SW480 (cell line): ENCODE measurements at regions not wholly inside any gene's neighbourhood (a gene's known extent, or its start where the extent isn't known, plus 50 kb on each side); places are given as distances from the start of the nearest gene placed in this dataset.
"Not testable (repeated sequence)": the region's sequence is repeated elsewhere in the genome, so short reads cannot be mapped to it uniquely, and the experiment has no call there.

Experiments used
- DNase-seq: peaks from one replicate; pipeline ENCODE4 v3.0.0-alpha.2; 2016; ENCODE audit warnings: low spot score

GRCh38 chr5:3190433-3190832, 405.2 kb upstream of the IRX1 start:
- no peak for DNase-seq

DNA sequence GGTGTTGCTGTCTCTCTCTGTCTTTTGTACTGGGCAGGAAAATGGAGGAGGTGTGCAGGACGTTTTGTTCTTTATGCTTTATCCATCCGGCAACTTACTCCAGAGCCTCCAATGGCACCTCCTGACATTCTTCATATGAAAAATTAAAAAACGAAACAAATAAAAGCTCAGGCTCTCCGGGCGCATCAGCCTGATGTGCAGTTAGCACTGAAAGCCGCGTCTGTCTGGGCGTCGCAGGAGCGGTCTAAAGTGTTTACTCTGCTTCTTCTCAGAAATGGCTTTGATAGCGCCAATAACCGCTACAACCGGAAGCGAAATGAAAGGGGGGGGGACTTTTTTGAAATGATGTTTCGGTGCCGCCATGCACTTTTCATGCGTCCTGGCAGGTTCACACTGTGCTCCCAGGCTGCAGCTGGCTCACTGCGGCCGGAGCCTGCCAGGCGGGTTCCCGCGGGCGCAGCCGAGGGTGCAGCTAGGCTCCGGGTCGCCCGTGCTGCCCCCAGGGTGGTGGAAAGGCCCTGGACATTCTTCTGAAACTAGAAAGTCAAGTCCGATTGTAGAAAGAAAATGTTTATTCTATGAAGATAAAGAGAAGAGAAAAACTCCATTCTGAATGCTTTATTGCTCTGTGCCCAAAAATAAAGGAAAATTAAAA, 407.7 kb upstream of the IRX1 start:
- peak; percentile 13 for DNase-seq

DNA sequence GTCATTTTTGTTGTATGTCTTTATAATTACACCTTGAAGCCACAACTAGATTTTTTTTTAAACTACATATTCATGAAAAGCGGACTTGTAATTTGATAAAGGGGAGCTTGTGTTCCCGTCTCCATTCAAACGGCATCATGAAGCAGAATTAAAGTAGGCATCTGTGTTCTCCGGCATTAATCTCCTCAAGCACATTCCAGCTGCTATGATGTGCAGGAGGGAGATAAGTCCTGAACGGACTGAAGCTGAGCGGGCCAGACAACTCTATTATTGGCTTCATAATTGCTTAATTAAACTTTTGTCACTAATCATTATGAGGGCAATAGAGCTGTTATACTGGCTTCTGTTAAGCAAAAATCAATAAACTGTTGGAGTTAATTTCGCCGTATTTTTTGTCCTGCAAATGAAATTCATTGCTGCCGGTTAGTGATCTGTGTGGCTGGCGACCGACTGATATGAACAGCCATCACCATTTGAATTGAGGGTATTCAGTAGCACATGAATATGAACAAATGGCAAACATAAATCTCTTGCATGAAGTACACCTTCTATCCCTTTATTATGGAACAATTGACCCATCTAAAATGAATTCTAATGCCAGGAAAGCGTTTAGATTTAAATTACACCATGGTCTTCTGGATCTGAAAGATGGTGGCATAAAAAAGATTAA, 408.8 kb upstream of the IRX1 start:
- no peak for DNase-seq

GRCh38 chr5:3186156-3186555, 409.5 kb upstream of the IRX1 start:
- no peak for DNase-seq

DNA sequence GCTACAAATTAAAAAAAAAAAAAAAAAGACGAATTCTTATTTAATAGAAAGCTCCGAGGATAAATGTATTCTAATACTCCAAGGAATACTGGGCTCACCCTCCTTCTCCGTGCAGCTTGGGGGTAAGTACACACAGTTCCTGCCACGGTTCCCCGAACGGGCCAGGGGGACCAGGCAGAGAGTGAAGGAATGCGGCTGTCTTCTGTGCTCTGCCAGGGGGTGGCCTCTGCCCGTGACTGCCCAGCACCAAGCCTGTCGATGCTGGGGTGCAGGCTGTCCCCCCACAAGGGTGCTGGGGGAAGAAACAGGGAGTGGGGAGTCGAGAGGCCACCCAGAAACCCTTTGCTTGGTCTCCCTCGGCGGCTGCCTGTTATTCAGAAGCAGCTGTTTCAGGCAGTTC, 410.1 kb upstream of the IRX1 start:
- DNase-seq, result no peak

DNA sequence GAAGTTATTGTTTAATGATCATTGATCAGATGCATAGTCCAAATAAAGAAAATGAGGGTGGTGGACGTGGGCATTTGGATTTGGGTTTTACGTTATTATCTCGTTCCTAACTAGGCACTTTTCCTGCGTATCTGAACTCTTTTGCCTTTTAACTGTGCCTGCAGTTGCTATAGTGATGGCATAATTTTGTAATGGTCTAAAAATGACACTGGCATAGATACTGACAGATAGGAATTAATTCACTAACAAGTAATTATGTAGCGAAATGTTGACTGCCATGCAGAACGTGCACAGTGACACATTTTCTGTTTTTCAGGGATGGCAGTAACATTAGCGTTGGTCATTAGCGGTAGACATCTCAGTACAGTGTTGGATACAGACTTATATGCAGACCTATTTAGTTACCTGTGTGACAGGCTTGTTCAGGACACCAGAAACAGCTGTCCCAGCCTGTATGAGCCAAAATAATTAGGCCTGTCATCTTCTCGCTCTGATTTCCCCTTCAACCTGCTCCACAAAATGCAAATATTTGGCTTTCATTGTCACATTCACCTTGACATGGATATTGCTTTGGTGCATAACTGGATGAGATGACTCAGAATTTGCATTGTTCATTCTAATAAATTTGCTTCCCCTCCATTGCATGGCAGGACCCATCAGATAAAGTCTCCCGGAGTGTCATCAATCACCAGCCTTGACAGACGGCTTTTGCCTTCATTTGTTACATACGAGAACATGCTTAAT, 413.3 kb upstream of the IRX1 start:
- no peak for DNase-seq

GRCh38 chr5:3181671-3182070, 414.0 kb upstream of the IRX1 start:
- DNase-seq, result no peak

DNA sequence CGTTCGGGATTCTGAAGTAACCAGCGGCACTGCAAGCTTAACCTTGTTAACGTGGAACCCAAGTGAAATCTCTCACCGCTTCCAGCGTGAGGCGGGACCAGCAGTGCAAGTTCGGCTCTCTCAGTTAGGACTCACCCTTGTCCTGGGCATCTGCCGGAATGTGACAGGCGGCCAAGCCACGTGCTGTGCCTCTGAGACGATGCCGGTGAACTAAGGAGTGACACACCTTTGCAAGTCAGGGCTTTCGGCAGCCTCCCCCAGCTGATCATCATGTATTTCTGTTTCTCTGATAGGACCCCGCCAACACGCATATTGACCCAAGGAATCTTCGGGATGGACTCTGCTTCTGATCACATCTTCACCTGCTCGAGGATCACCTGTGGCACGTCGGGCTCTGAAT, 415.0 kb upstream of the IRX1 start:
- no peak for DNase-seq

GRCh38 chr5:3179220-3179619, 416.4 kb upstream of the IRX1 start:
- no peak for DNase-seq

DNA sequence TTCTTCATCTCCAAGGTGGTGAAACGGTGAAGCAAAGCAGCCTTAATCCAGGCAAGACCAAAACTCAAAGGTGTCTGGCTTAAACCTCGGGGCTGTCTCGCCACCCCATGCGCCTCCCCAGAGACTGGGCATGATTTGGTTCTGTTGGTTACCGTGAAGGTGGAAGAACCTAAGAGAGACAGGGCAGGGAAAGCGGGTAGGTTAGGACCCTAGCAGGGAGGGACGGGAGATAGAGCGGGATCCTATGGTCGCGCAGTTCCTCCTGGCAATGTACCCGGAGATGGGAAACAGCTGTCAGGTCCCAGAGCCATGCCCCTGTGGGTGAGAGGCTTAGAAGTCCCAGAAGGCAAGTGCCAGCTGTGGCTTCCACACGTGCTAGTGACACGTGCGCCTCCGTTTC, 418.3 kb upstream of the IRX1 start:
- DNase-seq, result no peak

DNA sequence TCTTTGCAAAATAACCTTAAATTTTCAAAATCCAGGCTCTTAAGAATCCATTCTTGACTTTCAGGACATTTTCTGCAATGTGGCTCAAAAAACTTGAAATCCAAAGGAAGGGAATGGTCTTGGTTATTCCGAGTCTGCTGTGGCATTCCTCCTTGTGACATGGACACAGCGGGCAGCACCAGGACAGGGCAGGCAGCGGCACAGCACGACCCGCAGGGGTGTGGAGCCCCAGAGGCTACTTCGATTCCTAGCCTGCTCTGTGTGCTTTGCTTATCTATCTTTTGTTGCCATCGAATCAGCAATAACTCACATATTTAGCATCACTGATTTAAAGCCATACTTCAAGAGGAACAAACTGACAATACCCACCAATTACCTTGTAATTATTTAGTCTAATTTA, 420.2 kb upstream of the IRX1 start:
- DNase-seq, result no peak

DNA sequence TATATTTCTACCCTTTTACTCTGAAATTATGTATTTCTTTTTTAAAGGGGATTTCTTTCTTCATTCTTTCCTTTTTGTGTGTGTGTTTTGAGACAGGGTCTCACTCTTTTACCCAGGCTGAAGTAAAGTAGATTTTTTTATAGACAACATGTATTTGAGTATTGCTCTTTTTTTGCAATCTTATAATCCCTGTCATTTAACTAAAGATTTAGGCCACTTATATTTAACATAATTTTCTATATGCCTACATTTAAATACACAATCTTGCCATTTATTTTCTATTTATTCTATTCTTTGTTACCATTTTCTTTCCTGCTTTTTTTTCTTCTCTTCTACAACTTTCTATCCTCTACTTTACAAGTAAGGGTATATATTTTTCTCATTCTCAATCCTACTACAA, 416.0 kb upstream of the IRX2 start:
- no peak for DNase-seq

GRCh38 chr5:3163626-3164025, 412.1 kb upstream of the IRX2 start:
- DNase-seq, result no peak

- no peak for DNase-seq
Observed at GRCh38 chr5:3161672-3162071, 410.2 kb upstream of the IRX2 start.

DNA sequence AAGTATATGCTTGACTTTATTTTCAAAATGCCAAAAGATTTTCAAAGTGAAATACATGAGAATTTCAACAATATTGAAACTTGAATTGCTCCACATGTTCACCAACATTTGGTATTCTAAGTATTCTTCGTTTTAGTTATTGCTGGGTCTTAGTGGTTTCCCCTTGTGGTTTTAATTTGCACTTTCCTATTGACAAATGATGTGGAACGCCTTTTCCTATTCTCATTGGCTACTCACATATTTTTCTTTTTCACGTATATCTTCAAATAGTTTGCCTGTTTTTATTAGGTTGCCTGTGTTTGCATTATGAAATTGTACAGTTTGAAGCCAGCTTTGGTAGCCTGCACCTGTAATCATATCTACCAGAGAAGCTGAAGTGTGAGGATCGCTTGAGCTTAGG, 405.7 kb upstream of the IRX2 start:
- DNase-seq, result no peak

GRCh38 chr5:3155717-3156116, 404.2 kb upstream of the IRX2 start:
- no peak for DNase-seq

GRCh38 chr5:3155046-3155445, 403.6 kb upstream of the IRX2 start:
- no peak for DNase-seq

GRCh38 chr5:3153906-3154305, 402.4 kb upstream of the IRX2 start:
- no peak for DNase-seq

DNA sequence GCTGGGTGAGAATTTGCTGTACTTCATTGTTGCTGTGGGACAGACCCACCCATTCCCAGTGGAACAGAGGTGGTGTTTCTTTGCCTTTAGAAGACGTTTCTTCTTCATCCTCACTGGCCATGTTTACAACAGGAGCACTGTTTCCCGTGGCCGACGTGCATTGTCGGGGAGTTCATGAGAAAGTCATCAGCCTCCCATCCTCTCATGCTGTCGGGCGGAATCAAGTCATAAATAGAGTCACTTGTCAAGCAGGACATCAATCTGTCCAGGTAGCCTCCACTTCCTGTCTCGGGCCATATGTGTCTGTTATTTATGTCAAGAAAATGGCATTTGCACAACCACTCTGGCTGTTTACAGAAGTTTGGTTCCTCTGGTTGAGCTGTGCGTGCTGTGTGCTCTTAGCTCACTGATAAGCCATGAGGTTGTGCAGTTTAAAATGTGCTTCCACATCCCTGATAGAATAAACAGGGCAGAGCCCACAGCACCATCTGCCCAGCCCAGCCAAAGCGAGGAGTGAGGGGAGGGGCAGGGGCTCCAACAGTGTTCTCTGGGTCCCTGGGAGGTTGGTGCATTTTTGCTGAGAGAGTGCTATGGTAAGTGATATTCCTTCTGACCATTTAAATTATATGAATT, 401.9 kb upstream of the IRX2 start:
- DNase-seq, result no peak

DNA sequence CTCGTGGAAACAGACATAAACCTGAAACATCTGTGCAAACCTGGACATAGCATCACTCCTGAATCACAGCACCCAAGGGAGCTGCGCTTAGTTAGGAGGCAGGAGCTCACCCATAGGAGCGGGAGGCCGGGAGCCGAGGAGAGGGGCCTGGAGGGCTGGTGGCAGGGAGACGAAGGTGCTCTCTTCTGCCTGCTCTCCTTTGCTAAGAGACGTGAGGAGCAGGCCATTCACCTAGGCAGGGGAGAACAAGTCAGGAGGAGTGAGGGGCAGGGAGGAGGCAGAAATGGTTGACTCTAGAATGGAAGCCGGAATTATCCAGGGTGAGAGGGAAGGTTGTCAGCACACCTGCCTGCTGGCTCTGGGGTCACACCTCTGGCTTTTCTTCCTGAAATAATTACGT, 398.4 kb upstream of the IRX2 start:
- no peak for DNase-seq

DNA sequence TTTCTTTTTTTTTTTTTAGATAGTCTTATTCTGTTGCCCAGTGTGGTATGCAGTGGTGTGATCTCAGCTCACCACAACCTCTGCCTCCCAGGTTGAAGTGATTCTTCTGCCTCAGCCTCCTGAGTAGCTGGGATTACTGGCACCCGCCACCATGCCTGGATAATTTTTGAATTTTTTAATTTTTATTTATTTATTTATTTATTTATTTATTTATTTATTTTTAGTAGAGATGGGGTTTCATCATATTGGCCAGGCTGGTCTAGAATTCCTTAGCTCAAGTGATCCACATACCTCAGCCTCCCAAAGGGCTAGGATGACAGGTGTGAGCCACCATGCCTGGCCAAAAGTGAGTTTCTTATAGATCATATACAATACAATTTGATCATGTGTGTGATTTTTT, 395.9 kb upstream of the IRX2 start:
- DNase-seq, result not testable (repeated sequence)

GRCh38 chr5:3145641-3146040, 394.2 kb upstream of the IRX2 start:
- DNase-seq, result no peak

- DNase-seq, result no peak
Observed at GRCh38 chr5:3143382-3143781, 391.9 kb upstream of the IRX2 start.
